B cell (primary cell): ENCODE measurements at regions not wholly inside any gene's neighbourhood (a gene's known extent, or its start where the extent isn't known, plus 50 kb on each side); places are given as distances from the start of the nearest gene placed in this dataset.
"Not testable (repeated sequence)": the region's sequence is repeated elsewhere in the genome, so short reads cannot be mapped to it uniquely, and the experiment has no call there.

ENCODE experiments used
- EZH2 ChIP-seq: IDR thresholded peaks from 2 replicates; pipeline ENCODE4 v1.6.1; 2012; ENCODE audit warnings: borderline replicate concordance, low read depth, mild to moderate bottlenecking, moderate library complexity, low read length; ENCODE audit not compliant: insufficient read depth, poor library complexity, severe bottlenecking
- TF ChIP-seq, protein P1 (sequence below): fragments of 200-600 bp; IDR thresholded peaks from one replicate; pipeline ENCODE4 v1.8.0; 2022; ENCODE audit warnings: antibody characterized with exemption, mild to moderate bottlenecking

DNA sequence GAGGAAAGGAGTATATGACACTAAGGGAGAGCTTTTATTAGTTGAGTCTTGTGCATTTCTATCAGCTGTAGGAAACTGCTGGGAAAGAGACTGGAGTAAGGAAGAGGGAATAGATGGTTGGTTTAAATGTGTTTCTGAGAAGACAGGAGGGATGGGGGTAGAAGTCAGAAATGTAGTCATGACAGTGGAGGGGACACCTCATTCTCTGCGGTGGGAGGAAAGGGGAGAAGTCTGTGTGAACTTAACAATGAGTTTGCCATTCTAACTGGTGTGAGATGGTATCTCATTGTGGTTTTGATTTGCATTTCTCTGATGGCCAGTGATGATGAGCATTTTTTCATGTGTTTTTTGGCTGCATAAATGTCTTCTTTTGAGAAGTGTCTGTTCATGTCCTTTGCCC lies 187.5 kb upstream of the DPYD start:
- TF ChIP-seq, protein P1, sequence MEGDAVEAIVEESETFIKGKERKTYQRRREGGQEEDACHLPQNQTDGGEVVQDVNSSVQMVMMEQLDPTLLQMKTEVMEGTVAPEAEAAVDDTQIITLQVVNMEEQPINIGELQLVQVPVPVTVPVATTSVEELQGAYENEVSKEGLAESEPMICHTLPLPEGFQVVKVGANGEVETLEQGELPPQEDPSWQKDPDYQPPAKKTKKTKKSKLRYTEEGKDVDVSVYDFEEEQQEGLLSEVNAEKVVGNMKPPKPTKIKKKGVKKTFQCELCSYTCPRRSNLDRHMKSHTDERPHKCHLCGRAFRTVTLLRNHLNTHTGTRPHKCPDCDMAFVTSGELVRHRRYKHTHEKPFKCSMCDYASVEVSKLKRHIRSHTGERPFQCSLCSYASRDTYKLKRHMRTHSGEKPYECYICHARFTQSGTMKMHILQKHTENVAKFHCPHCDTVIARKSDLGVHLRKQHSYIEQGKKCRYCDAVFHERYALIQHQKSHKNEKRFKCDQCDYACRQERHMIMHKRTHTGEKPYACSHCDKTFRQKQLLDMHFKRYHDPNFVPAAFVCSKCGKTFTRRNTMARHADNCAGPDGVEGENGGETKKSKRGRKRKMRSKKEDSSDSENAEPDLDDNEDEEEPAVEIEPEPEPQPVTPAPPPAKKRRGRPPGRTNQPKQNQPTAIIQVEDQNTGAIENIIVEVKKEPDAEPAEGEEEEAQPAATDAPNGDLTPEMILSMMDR: not testable (repeated sequence)
- not testable (repeated sequence) for TF ChIP-seq EZH2
